ENCODE measurements at regions not wholly inside any gene's neighbourhood (a gene's known extent, or its start where the extent isn't known, plus 50 kb on each side); places are given as distances from the start of the nearest gene placed in this dataset.

DNA sequence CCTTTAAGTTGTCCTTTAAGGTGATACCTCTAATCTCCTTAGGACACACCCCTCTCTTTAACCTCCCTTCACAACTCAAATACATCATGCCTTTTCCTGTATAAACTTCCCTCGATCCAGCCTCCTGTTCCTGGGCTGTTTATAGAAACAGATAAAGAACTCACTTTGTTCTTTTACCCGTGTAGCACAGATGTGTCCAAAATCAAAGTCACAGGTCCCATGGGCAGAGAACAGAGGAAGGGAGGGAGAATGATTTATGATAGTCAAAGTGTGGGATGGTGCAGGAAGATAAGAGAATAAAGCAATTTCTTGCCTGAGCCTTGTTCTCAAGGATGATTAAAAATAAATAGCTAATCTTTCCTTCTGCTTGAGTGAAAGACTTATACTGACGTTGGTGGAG is 50.3 kb upstream of the CABCOCO1 start:
- Histone ChIP-seq H3K4ac (replicated peaks; ENCODE audit: insufficient read length, low read depth, low read length) (no peak overlapping the region), H3K56ac (replicated peaks; ENCODE audit: insufficient read length, low read depth, low read length) (no peak overlapping the region), H2AK5ac (ENCODE audit: low read depth, low read length) (no peak overlapping the region), H3K36me3 (ENCODE audit: control insufficient read depth in 2 of 4, insufficient read depth in 4 of 4, low read length in 3 of 4) (no peaks in the 10 kb centered on the region), H3K27ac (ENCODE audit: low read depth, low read length) (no peak overlapping the region), H2BK12ac (ENCODE audit: low read depth, low read length) (no peak overlapping the region), H3K18ac (ENCODE audit: extremely low read depth, low read length) (no peak overlapping the region), H2BK15ac (ENCODE audit: low read length) (no peak overlapping the region), H3K23ac (ENCODE audit: insufficient read length) (no peak overlapping the region), H3K9ac (replicated peaks in 1 of 4; ENCODE audit: extremely low read depth in 1 of 4, low read depth in 3 of 4, low read length in 3 of 4) (no peak overlapping the region), H4K91ac (replicated peaks; ENCODE audit: insufficient read length, low read length) (no peak overlapping the region), H4K5ac (ENCODE audit: insufficient read length, low read depth, low read length) (no peak overlapping the region), H3K9me3 (ENCODE audit: insufficient read depth in 2 of 2, low read depth in 1 of 2, low read length in 1 of 2) (no peaks in the 10 kb centered on the region), H3K14ac (ENCODE audit: insufficient read length) (no peak overlapping the region), H3K4me1 (replicated peaks in 1 of 4; ENCODE audit: control insufficient read depth in 3 of 4, insufficient read depth in 4 of 4, low read length in 3 of 4) (no peaks in the 10 kb centered on the region), H4K8ac (ENCODE audit: extremely low read depth, insufficient read depth, low read length) (no peak overlapping the region), H3K4me2 (ENCODE audit: insufficient read depth in 1 of 2, low read depth in 2 of 2, low read length in 2 of 2) (no peak overlapping the region; a peak in 1 of 4 replicates), H4K20me1 (replicated peaks in 1 of 2; ENCODE audit: control insufficient read depth in 1 of 2, insufficient read depth in 2 of 2, low read length in 2 of 2) (no peaks in the 10 kb centered on the region), H3K4me3 (ENCODE audit: extremely low read depth in 1 of 4, insufficient read depth in 2 of 4, low read depth in 3 of 4, low read length in 4 of 4) (no peak overlapping the region), H2AFZ (ENCODE audit: low read length) (no peak overlapping the region), H3K23me2 (ENCODE audit: low read depth, low read length) (no peaks in the 10 kb centered on the region), H3K79me1 (ENCODE audit: low read depth, low read length) (no peaks in the 10 kb centered on the region), H2BK20ac (ENCODE audit: low read length) (no peak overlapping the region), H3K79me2 (ENCODE audit: control insufficient read depth in 1 of 2, insufficient read depth in 2 of 2, low read length in 2 of 2) (no peaks in the 10 kb centered on the region), H2BK5ac (ENCODE audit: low read depth, low read length) (no peak overlapping the region), H2BK120ac (replicated peaks; ENCODE audit: low read depth, low read length) (no peak overlapping the region), H3K27me3 (replicated peaks in 1 of 4; ENCODE audit: control insufficient read depth in 3 of 4, extremely low read depth in 1 of 4, insufficient read depth in 3 of 4, low read length in 3 of 4) (no peaks in the 10 kb centered on the region)
- DNase-seq (ENCODE audit: low read depth in 1 of 2, low spot score in 2 of 2) (no peak), FAIRE-seq (no peak)
- CTCF ChIA-PET (ENCODE audit: partially characterized antibody): interaction anchor here (0.9 to 2.3 kb wide), 5 partner anchors 8 to 78 kb away, joined by 3 to 8 read pairs (median 3); no protein-coding TSS in a partner anchor
- WGBS, 2 experiments (ENCODE audit: extremely low coverage in 1 of 2, insufficient coverage in 1 of 2, insufficient read length in 1 of 2, insufficient replicate concordance in 2 of 2, low coverage in 1 of 2, low lambda C conversion rate in 2 of 2, missing lambda C conversion rate in 1 of 2): 80% methylated on average over 3 of the region's 3 CpGs; no CpG with 5 or more reads in 1 of the 2 experiments
- POLR2A ChIA-PET (ENCODE audit: partially characterized antibody): no interaction called here
- no peak for TF ChIP-seq ZNF274 (IDR thresholded peaks at IDR 0.05; ENCODE audit: borderline replicate concordance, extremely low read depth, low read length)
- no peak for TF ChIP-seq RBBP5 (IDR thresholded peaks at IDR 0.05; ENCODE audit: borderline replicate concordance, low read depth, low read length)
- no peak for TF ChIP-seq POLR2AphosphoS5 (IDR thresholded peaks at IDR 0.05; ENCODE audit: low read depth, low read length)
- no peak for TF ChIP-seq CHD2 (IDR thresholded peaks at IDR 0.05; ENCODE audit: low read length)
- no peak for TF ChIP-seq KDM4A (IDR thresholded peaks at IDR 0.05; ENCODE audit: low read depth, low read length, severe bottlenecking)
- no peak for TF ChIP-seq HDAC6 (IDR thresholded peaks at IDR 0.05; ENCODE audit: low read depth, low read length)
- TF ChIP-seq SIN3A (conservative IDR thresholded peaks at IDR 0.05 in 1 of 2, IDR thresholded peaks at IDR 0.05 in 1 of 2; ENCODE audit: low read depth in 1 of 2, low read length in 2 of 2): no peak
- TF ChIP-seq YY1 (IDR thresholded peaks at IDR 0.05; ENCODE audit: low read depth, low read length): no peak
- no peak for TF ChIP-seq CBX5 (IDR thresholded peaks at IDR 0.05; ENCODE audit: low read depth, low read length)
- no peak for TF ChIP-seq JUN (IDR thresholded peaks at IDR 0.05; ENCODE audit: low read depth, low read length)
- TF ChIP-seq CTBP2 (IDR thresholded peaks at IDR 0.05; ENCODE audit: borderline replicate concordance, insufficient read depth, insufficient read length, low read length): no peak
- TF ChIP-seq, protein P1, sequence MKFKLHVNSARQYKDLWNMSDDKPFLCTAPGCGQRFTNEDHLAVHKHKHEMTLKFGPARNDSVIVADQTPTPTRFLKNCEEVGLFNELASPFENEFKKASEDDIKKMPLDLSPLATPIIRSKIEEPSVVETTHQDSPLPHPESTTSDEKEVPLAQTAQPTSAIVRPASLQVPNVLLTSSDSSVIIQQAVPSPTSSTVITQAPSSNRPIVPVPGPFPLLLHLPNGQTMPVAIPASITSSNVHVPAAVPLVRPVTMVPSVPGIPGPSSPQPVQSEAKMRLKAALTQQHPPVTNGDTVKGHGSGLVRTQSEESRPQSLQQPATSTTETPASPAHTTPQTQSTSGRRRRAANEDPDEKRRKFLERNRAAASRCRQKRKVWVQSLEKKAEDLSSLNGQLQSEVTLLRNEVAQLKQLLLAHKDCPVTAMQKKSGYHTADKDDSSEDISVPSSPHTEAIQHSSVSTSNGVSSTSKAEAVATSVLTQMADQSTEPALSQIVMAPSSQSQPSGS (IDR thresholded peaks at IDR 0.05; ENCODE audit: low read length): no peak
- no peak for TF ChIP-seq BRCA1 (IDR thresholded peaks at IDR 0.05; ENCODE audit: low read depth, low read length)
- TF ChIP-seq SIRT6 (IDR thresholded peaks at IDR 0.05; ENCODE audit: low read length): no peak

Data from H1 (cell line).